Sigmoid colon (tissue), 4 donors: ENCODE measurements at regions not wholly inside any gene's neighbourhood (a gene's known extent, or its start where the extent isn't known, plus 50 kb on each side); places are given as distances from the start of the nearest gene placed in this dataset.

Experiments
- CTCF ChIP-seq, 4 experiments: fragments of 450-650 bp in 3 of 4; fragments of 200-600 bp in 1 of 4; IDR thresholded peaks; one replicate each; pipeline ENCODE4 v1.5.1; 2016 to 2019; ENCODE audit warnings: antibody characterized with exemption in 4 of 4, mild to moderate bottlenecking in 3 of 4, moderate library complexity in 2 of 4
- EP300 ChIP-seq, 4 donors: sonication (generic); formaldehyde crosslinking; IDR thresholded peaks; one replicate each; pipeline ENCODE4 v1.6.1; 2017; ENCODE audit warnings: antibody characterized with exemption in 4 of 4
- POLR2A ChIP-seq, 2 donors: fragments of 450-650 bp; IDR thresholded peaks; one replicate each; pipeline ENCODE4 v1.6.1; 2016; ENCODE audit warnings: antibody characterized with exemption in 2 of 2, mild to moderate bottlenecking in 2 of 2, moderate library complexity in 2 of 2

- TF ChIP-seq POLR2A (IDR thresholded peaks at IDR 0.05) (no peak), CTCF (IDR thresholded peaks at IDR 0.05) (no peak), EP300 (IDR thresholded peaks at IDR 0.05) (no peak)
These were observed 256.5 kb downstream of the SOD2 start for GRCh38 chr6:159436581-159436980.
